K562 (cell line): ENCODE measurements at regions not wholly inside any gene's neighbourhood (a gene's known extent, or its start where the extent isn't known, plus 50 kb on each side); places are given as distances from the start of the nearest gene placed in this dataset.

Experiments
- ATAC-seq: fragments of 200-7000 bp; cut with Tn5 transposase; 3 replicates; pipeline ENCODE4 v1.9.1; 2020; ENCODE audit warnings: moderate library complexity
- BruUV-seq: library from RNA; stranded (reverse); fragments of 400-500 nt; replicated peaks from 2 replicates; lab custom pipeline; 2021; lab: Mats Ljungman, UMichigan
- CTCF ChIA-PET: fragments of 300-600 bp; formaldehyde crosslinking; extraction: SDS; loops from one replicate; lab custom pipeline; 2021; ENCODE audit warnings: low intra/inter-chr PET ratio; lab: Yijun Ruan, JAX
- POLR2A ChIA-PET: fragments of 300-600, 350-650 bp; sonication (Branson Sonifier 250); formaldehyde crosslinking; extraction: SDS; loops from one replicate; lab custom pipeline; 2021; ENCODE audit warnings: antibody characterized with exemption, inconsistent platforms; lab: Yijun Ruan, JAX
- DNase-seq, 4 experiments: peaks; one replicate each; pipeline versions ENCODE4 v3.0.0 to v3.0.0-alpha.2; 2011 to 2018; ENCODE audit warnings: low spot score in 3 of 4, mixed read lengths in 3 of 4; ENCODE audit errors: extremely low read depth in 1 of 4
- FAIRE-seq: peaks from 2 replicates; lab custom pipeline; 2011; peaks lifted over from hg19 to GRCh38; lab: Jason Lieb, UNC
- H2AFZ ChIP-seq: 2 replicates; pipeline ENCODE4 v1.6.0; 2011; ENCODE audit warnings: low read depth, low read length, control low read depth, inconsistent platforms
- H3K27ac ChIP-seq: fragments of 200-600 bp; 3 replicates; pipeline ENCODE4 v1.8.0; 2011; ENCODE audit warnings: low read depth, mild to moderate bottlenecking, control low read depth, inconsistent platforms, low read length, moderate library complexity, mixed read lengths; ENCODE audit errors: extremely low read depth
- H3K27me3 ChIP-seq, 2 experiments: fragments of 300-600 bp in 1 of 2; 2 replicates in 1 of 2; 3 replicates in 1 of 2; pipeline versions ENCODE4 v1.6.0 to v1.8.0; 2011; ENCODE audit warnings: inconsistent platforms in 2 of 2, low read length in 2 of 2, mild to moderate bottlenecking in 1 of 2, mixed read lengths in 1 of 2, moderate library complexity in 1 of 2; ENCODE audit not compliant: control insufficient read depth in 2 of 2, insufficient read depth in 2 of 2
- H3K36me3 ChIP-seq: fragments of 300-600 bp; 3 replicates; pipeline ENCODE4 v1.8.0; 2011; ENCODE audit warnings: mild to moderate bottlenecking, low read length, inconsistent platforms; ENCODE audit not compliant: control insufficient read depth, insufficient read depth
- H3K4me1 ChIP-seq, 2 experiments: fragments of 200-600 bp in 1 of 2; replicated peaks in 1 of 2; 2 replicates in 1 of 2; 3 replicates in 1 of 2; pipeline versions ENCODE4 v1.5.1 to v1.8.0; 2011; ENCODE audit warnings: inconsistent platforms in 2 of 2, low read length in 2 of 2, mild to moderate bottlenecking in 1 of 2, mixed read lengths in 1 of 2, moderate library complexity in 1 of 2; ENCODE audit not compliant: control insufficient read depth in 2 of 2, insufficient read depth in 2 of 2
- H3K4me2 ChIP-seq: 2 replicates; pipeline ENCODE4 v1.6.1; 2011; ENCODE audit warnings: low read length, control low read depth, inconsistent platforms, mixed read lengths; ENCODE audit not compliant: insufficient read depth
- H3K4me3 ChIP-seq: fragments of 200-600 bp; sonication (generic), shearing (Covaris generic); 2 replicates; pipeline ENCODE4 v1.5.1; 2016; ENCODE audit warnings: control low read depth, inconsistent platforms
- H3K79me2 ChIP-seq: fragments of 200-600 bp; 3 replicates; pipeline ENCODE4 v1.8.0; 2011; ENCODE audit warnings: low read length, inconsistent platforms; ENCODE audit not compliant: control insufficient read depth, insufficient read depth
- H3K9ac ChIP-seq, 2 experiments: 2 replicates each; pipeline versions ENCODE4 v1.6.0 to v1.6.1; 2011; ENCODE audit warnings: low read depth in 2 of 2, low read length in 2 of 2, control low read depth in 1 of 2, inconsistent platforms in 1 of 2, mild to moderate bottlenecking in 1 of 2, mixed read lengths in 1 of 2; ENCODE audit not compliant: insufficient read depth in 1 of 2
- H3K9me1 ChIP-seq: one replicate; pipeline ENCODE4 v1.6.0; 2011; ENCODE audit warnings: inconsistent platforms, mild to moderate bottlenecking, low read length, moderate library complexity; ENCODE audit not compliant: control insufficient read depth, insufficient read depth
- H3K9me3 ChIP-seq: replicated peaks from 2 replicates; pipeline ENCODE4 v1.5.1; 2011; ENCODE audit warnings: low read depth, low read length, inconsistent platforms; ENCODE audit not compliant: control insufficient read depth, insufficient read depth
- H4K20me1 ChIP-seq: replicated peaks from 2 replicates; pipeline ENCODE4 v1.6.1; 2011; ENCODE audit warnings: low read length, inconsistent platforms, mixed read lengths; ENCODE audit not compliant: control insufficient read depth, insufficient read depth
- BCOR ChIP-seq: fragments of 450-650 bp; IDR thresholded peaks from 2 replicates; pipeline ENCODE4 v1.6.1; 2016
- CTBP1 ChIP-seq: fragments of 450-650 bp; IDR thresholded peaks from 2 replicates; pipeline ENCODE4 v1.6.1; 2016; ENCODE audit warnings: borderline replicate concordance
- DNMT1 ChIP-seq: fragments of 450-650 bp; IDR thresholded peaks from 2 replicates; pipeline ENCODE4 v1.6.1; 2016; ENCODE audit warnings: antibody characterized with exemption, mild to moderate bottlenecking
- HIVEP1 ChIP-seq: fragments of 250-450 bp; sonication (Bioruptor Pico); IDR thresholded peaks from 2 replicates; pipeline ENCODE4 v1.4.0; 2020; ENCODE audit warnings: mild to moderate bottlenecking
- HMG20B ChIP-seq: fragments of 250-450 bp; sonication (Bioruptor Pico); IDR thresholded peaks from 2 replicates; pipeline ENCODE4 v1.5.0; 2021; ENCODE audit warnings: mild to moderate bottlenecking
- MTA1 ChIP-seq: fragments of 450-650 bp; IDR thresholded peaks from 2 replicates; pipeline ENCODE4 v1.6.1; 2017; ENCODE audit warnings: borderline replicate concordance
- NCOA6 ChIP-seq: fragments of 450-650 bp; IDR thresholded peaks from 2 replicates; pipeline ENCODE4 v1.6.1; 2017; ENCODE audit warnings: mild to moderate bottlenecking
- NONO ChIP-seq, 2 experiments: fragments of 200-400 bp in 1 of 2; fragments of 450-650 bp in 1 of 2; formaldehyde crosslinking in 1 of 2; IDR thresholded peaks; 2 replicates each; pipeline ENCODE4 v1.6.1; 2017; ENCODE audit warnings: low read depth in 2 of 2, mild to moderate bottlenecking in 2 of 2, moderate library complexity in 2 of 2, low read length in 1 of 2
- RBM25 ChIP-seq: fragments of 200-400 bp; formaldehyde crosslinking; IDR thresholded peaks from 2 replicates; pipeline ENCODE4 v1.6.1; 2018; ENCODE audit warnings: low read length, low read depth, moderate library complexity; ENCODE audit not compliant: severe bottlenecking
- TAL1 ChIP-seq: fragments of 450-650 bp; IDR thresholded peaks from 2 replicates; pipeline ENCODE4 v1.6.1; 2016; ENCODE audit warnings: mild to moderate bottlenecking
- TCFL5 ChIP-seq: fragments of 250-450 bp; sonication (Bioruptor Pico); conservative IDR thresholded peaks from 2 replicates; pipeline ENCODE4 v1.6.1; 2021; ENCODE audit warnings: mild to moderate bottlenecking, moderate library complexity, matching md5 sums
- ZNF384 ChIP-seq: IDR thresholded peaks from 2 replicates; pipeline ENCODE4 v1.6.1; 2012; ENCODE audit warnings: low read depth, low read length, improper control_type of control experiment
- ZNF696 ChIP-seq: fragments of 250-450 bp; sonication (Bioruptor Pico); conservative IDR thresholded peaks from 2 replicates; pipeline ENCODE4 v1.4.0; 2020; ENCODE audit warnings: mild to moderate bottlenecking, moderate library complexity
- ZNF778 ChIP-seq: fragments of 450-650 bp; formaldehyde crosslinking; IDR thresholded peaks from 2 replicates; pipeline ENCODE4 v1.4.0; 2020; ENCODE audit warnings: mild to moderate bottlenecking, moderate library complexity
- ZNF79 ChIP-seq: fragments of 250-450 bp; sonication (Bioruptor Pico); IDR thresholded peaks from 2 replicates; pipeline ENCODE4 v1.4.0; 2020; ENCODE audit warnings: low read depth, mild to moderate bottlenecking, moderate library complexity
- WGBS: fragments of 100-300 bp; shearing (Covaris generic); methylation state at CpG from one replicate; pipeline ENCODE4 v1.1.6; 2016; ENCODE audit warnings: low coverage, mixed read lengths; ENCODE audit not compliant: insufficient coverage; ENCODE audit errors: missing lambda C conversion rate; 5-methylcytosine and 5-hydroxymethylcytosine counted together
- in situ Hi-C: fragments of 300-500 bp; cut with MboI; formaldehyde crosslinking; loops from 4 replicates; pipeline ENCODE4 v1.15.0; 2018; ENCODE audit warnings: inconsistent platforms, mixed read lengths
- intact Hi-C: fragments of 100-400 bp; cut with micrococcal nuclease; formaldehyde crosslinking; loops from 2 replicates; pipeline ENCODE4 v1.14.2; 2022
- TF ChIP-seq, protein P1 (sequence below): sonication (generic); formaldehyde crosslinking; IDR thresholded peaks from 2 replicates; pipeline ENCODE4 v1.8.1; 2022; ENCODE audit warnings: missing genetic modification reagents
- TF ChIP-seq, protein P2 (sequence below), 3 experiments: fragments of 200-800 bp in 1 of 3; fragments of 250-450 bp in 1 of 3; fragments of 450-650 bp in 1 of 3; sonication (Bioruptor Pico) in 1 of 3; sonication (Bioruptor generic) in 1 of 3; formaldehyde crosslinking in 1 of 3; IDR thresholded peaks; 2 replicates each; pipeline versions ENCODE4 v1.6.1 to v1.8.0; 2016 to 2022; ENCODE audit warnings: mild to moderate bottlenecking in 2 of 3, missing genetic modification characterization in 2 of 3, missing compliant biosample characterization in 1 of 3, moderate library complexity in 1 of 3
- TF ChIP-seq, protein P3 (sequence below): fragments of 250-450 bp; sonication (Bioruptor Pico); IDR thresholded peaks from 2 replicates; pipeline ENCODE4 v1.4.0; 2020; ENCODE audit warnings: mild to moderate bottlenecking, moderate library complexity, borderline replicate concordance

DNA sequence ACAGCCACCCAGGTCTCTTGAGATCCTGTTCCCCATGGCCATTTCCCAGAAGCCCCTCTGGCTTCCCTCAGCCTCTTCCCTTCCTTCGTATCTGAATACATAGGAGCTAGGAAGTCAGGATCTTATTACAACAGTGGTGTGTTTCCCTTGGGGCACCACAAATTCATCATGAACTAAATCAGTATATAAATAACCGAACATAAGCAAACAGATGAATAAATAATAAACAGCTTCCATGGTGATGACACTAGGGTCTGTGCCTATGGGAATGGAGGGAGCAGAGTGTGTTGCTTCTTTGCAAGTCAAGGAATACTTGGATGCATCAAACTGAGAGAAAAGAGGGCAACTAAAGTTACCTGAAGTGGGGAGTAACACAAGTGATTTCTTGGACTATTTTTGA, 527.6 kb downstream of the LMO7 start:
- Histone ChIP-seq H3K4me1 (no peaks in the 10 kb centered on the region), H2AFZ (no peak overlapping the region), H3K9me1 (no peaks in the 10 kb centered on the region), H3K4me3 (no peak overlapping the region), H3K4me2 (no peak overlapping the region), H3K36me3 (no peaks in the 10 kb centered on the region), H3K27me3 (no peaks in the 10 kb centered on the region), H3K9me3 (no peaks in the 10 kb centered on the region), H3K27ac (no peak overlapping the region), H4K20me1 (no peaks in the 10 kb centered on the region), H3K79me2 (no peaks in the 10 kb centered on the region), H3K9ac (no peak overlapping the region)
- intact Hi-C loops (loop anchor here (10.0 kb wide), 1 partner anchor 289 kb away; no protein-coding TSS in a partner anchor), in situ Hi-C loops (no loop called here)
- ChIA-PET POLR2A (no interaction called here), CTCF (no interaction called here)
- no peak for ATAC-seq
- WGBS: 0% methylated on average over 2 of the region's 2 CpGs
- DNase-seq: no peak
- TF ChIP-seq MTA1 (no peak), HIVEP1 (CRISPR knock-in tag) (no peak), NCOA6 (no peak), ZNF778 (CRISPR knock-in tag) (no peak), ZNF696 (CRISPR knock-in tag) (no peak), RBM25 (no peak), TAL1 (no peak), CTBP1 (no peak), ZNF79 (CRISPR knock-in tag) (no peak), DNMT1 (no peak), HMG20B (CRISPR knock-in tag) (no peak), NONO (IDR thresholded peaks at IDR 0.05; ENCODE audit: low read depth in 2 of 2, low read length in 1 of 2) (no peak), ZNF384 (no peak), TCFL5 (no peak), BCOR (no peak)
- TF ChIP-seq, protein P1, sequence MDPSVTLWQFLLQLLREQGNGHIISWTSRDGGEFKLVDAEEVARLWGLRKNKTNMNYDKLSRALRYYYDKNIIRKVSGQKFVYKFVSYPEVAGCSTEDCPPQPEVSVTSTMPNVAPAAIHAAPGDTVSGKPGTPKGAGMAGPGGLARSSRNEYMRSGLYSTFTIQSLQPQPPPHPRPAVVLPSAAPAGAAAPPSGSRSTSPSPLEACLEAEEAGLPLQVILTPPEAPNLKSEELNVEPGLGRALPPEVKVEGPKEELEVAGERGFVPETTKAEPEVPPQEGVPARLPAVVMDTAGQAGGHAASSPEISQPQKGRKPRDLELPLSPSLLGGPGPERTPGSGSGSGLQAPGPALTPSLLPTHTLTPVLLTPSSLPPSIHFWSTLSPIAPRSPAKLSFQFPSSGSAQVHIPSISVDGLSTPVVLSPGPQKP: no peak
- TF ChIP-seq, protein P2, sequence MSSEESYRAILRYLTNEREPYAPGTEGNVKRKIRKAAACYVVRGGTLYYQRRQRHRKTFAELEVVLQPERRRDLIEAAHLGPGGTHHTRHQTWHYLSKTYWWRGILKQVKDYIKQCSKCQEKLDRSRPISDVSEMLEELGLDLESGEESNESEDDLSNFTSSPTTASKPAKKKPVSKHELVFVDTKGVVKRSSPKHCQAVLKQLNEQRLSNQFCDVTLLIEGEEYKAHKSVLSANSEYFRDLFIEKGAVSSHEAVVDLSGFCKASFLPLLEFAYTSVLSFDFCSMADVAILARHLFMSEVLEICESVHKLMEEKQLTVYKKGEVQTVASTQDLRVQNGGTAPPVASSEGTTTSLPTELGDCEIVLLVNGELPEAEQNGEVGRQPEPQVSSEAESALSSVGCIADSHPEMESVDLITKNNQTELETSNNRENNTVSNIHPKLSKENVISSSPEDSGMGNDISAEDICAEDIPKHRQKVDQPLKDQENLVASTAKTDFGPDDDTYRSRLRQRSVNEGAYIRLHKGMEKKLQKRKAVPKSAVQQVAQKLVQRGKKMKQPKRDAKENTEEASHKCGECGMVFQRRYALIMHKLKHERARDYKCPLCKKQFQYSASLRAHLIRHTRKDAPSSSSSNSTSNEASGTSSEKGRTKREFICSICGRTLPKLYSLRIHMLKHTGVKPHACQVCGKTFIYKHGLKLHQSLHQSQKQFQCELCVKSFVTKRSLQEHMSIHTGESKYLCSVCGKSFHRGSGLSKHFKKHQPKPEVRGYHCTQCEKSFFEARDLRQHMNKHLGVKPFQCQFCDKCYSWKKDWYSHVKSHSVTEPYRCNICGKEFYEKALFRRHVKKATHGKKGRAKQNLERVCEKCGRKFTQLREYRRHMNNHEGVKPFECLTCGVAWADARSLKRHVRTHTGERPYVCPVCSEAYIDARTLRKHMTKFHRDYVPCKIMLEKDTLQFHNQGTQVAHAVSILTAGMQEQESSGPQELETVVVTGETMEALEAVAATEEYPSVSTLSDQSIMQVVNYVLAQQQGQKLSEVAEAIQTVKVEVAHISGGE (CRISPR knock-in tag; IDR thresholded peaks at IDR 0.05): no peak
- TF ChIP-seq, protein P3, sequence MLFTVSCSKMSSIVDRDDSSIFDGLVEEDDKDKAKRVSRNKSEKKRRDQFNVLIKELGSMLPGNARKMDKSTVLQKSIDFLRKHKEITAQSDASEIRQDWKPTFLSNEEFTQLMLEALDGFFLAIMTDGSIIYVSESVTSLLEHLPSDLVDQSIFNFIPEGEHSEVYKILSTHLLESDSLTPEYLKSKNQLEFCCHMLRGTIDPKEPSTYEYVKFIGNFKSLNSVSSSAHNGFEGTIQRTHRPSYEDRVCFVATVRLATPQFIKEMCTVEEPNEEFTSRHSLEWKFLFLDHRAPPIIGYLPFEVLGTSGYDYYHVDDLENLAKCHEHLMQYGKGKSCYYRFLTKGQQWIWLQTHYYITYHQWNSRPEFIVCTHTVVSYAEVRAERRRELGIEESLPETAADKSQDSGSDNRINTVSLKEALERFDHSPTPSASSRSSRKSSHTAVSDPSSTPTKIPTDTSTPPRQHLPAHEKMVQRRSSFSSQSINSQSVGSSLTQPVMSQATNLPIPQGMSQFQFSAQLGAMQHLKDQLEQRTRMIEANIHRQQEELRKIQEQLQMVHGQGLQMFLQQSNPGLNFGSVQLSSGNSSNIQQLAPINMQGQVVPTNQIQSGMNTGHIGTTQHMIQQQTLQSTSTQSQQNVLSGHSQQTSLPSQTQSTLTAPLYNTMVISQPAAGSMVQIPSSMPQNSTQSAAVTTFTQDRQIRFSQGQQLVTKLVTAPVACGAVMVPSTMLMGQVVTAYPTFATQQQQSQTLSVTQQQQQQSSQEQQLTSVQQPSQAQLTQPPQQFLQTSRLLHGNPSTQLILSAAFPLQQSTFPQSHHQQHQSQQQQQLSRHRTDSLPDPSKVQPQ: no peak
- no TSS peak for BruUV-seq
- FAIRE-seq: no peak
